CD4-positive, alpha-beta T cell (primary cell): ENCODE measurements at regions not wholly inside any gene's neighbourhood (a gene's known extent, or its start where the extent isn't known, plus 50 kb on each side); places are given as distances from the start of the nearest gene placed in this dataset.

Experiments used
- ATAC-seq: fragments of 200-7000 bp; cut with Tn5 transposase; one replicate; pipeline ENCODE4 v1.10.0; 2022; ENCODE audit warnings: mild to moderate bottlenecking; ENCODE audit not compliant: poor library complexity
- CTCF ChIA-PET: fragments of 350-600 bp; sonication (Branson Sonifier 250); formaldehyde crosslinking; loops from one replicate; lab custom pipeline; 2021; ENCODE audit warnings: antibody characterized with exemption, inconsistent platforms; lab: Charles Lee
- POLR2A ChIA-PET: fragments of 350-600 bp; sonication (Branson Sonifier 250); formaldehyde crosslinking; loops from one replicate; lab custom pipeline; 2021; ENCODE audit warnings: antibody characterized with exemption, inconsistent platforms; lab: Charles Lee
- DNase-seq, 14 experiments: peaks; one replicate each; pipeline ENCODE4 v3.0.0-alpha.2; 2013 to 2020; ENCODE audit warnings: mixed read lengths in 2 of 14
- H3K27ac ChIP-seq, 2 donors: one replicate each; pipeline versions ENCODE4 v1.5.1 to v1.7.0; 2013; ENCODE audit warnings: low read length in 2 of 2, low read depth in 1 of 2, mild to moderate bottlenecking in 1 of 2
- H3K27me3 ChIP-seq, 2 experiments: 1 replicate in 1 of 2; 2 replicates in 1 of 2; pipeline versions ENCODE4 v1.6.1 to v1.7.0; 2013; ENCODE audit warnings: low read length in 2 of 2, control low read depth in 1 of 2, mild to moderate bottlenecking in 1 of 2, moderate library complexity in 1 of 2; ENCODE audit not compliant: insufficient read depth in 2 of 2, control insufficient read depth in 1 of 2
- H3K36me3 ChIP-seq: one replicate; pipeline ENCODE4 v1.6.1; 2013; ENCODE audit warnings: low read length, control low read depth; ENCODE audit not compliant: insufficient read depth
- H3K4me1 ChIP-seq: one replicate; pipeline ENCODE4 v1.6.1; 2013; ENCODE audit warnings: low read length, control low read depth; ENCODE audit not compliant: insufficient read depth
- H3K4me3 ChIP-seq: one replicate; pipeline ENCODE4 v1.5.1; 2013; ENCODE audit warnings: mild to moderate bottlenecking, low read length, moderate library complexity
- H3K9me3 ChIP-seq, 2 experiments: 1 replicate in 1 of 2; 2 replicates in 1 of 2; pipeline versions ENCODE4 v1.6.1 to v1.7.0; 2013; ENCODE audit warnings: low read length in 2 of 2, mild to moderate bottlenecking in 2 of 2, control low read depth in 1 of 2, moderate library complexity in 1 of 2; ENCODE audit not compliant: control insufficient read depth in 1 of 2, insufficient read depth in 1 of 2
- H3K27ac Mint-ChIP-seq: one replicate; pipeline ENCODE4 v1.8.0; 2020; ENCODE audit warnings: mixed read lengths
- H3K27me3 Mint-ChIP-seq: one replicate; pipeline ENCODE4 v1.8.0; 2021; ENCODE audit warnings: mixed read lengths
- H3K36me3 Mint-ChIP-seq: one replicate; pipeline ENCODE4 v1.8.0; 2021; ENCODE audit warnings: low read depth, mixed read lengths
- H3K4me1 Mint-ChIP-seq: one replicate; pipeline ENCODE4 v1.8.0; 2021; ENCODE audit warnings: low read depth, mixed read lengths
- H3K4me3 Mint-ChIP-seq: one replicate; pipeline ENCODE4 v1.8.0; 2020; ENCODE audit warnings: mild to moderate bottlenecking, mixed read lengths
- H3K9me3 Mint-ChIP-seq: one replicate; pipeline ENCODE4 v1.8.0; 2020; ENCODE audit warnings: mixed read lengths
- intact Hi-C, 2 experiments: fragments of 100-400 bp; cut with DNase I in 1 of 2; cut with micrococcal nuclease in 1 of 2; formaldehyde crosslinking; loops; one replicate each; pipeline versions ENCODE4 v1.15.1 to v1.9.0; 2023 to 2025; cut with DNase I, micrococcal nuclease
- TF ChIP-seq, protein P1 (sequence below): fragments of 200-600 bp; IDR thresholded peaks from one replicate; pipeline ENCODE4 v1.8.0; 2022; ENCODE audit warnings: antibody characterized with exemption, mild to moderate bottlenecking

DNA sequence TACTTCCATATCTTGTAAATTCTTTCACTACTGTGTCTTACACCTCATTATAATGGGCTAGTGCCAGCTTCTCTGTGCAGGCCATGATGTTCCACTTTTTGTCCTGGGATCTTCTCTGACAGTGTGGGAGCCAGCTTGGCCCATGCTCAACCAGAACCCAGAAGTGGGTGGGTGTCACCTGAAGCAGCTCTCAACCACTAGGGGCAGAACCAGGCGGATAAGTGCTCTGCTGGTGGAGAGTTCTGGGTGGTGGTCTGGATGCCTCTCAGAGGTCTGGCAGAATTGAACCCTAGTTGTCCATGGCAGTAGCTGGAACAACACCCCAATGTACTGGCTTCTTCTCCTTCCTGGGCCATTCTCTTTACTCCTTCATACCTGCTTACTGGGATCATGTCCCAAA lies 254.1 kb upstream of the N4BP1 start:
- intact Hi-C loops: no loop called here
- Histone ChIP-seq H3K9me3 (peaks cover 0 to 21% of the 10 kb centered on the region in 2 experiments), H3K27me3 (no peaks in the 10 kb centered on the region), H3K4me3 (no peak overlapping the region), H3K36me3 (no peaks in the 10 kb centered on the region), H3K27ac (no peak overlapping the region), H3K4me1 (no peaks in the 10 kb centered on the region)
- DNase-seq (no peak), ATAC-seq (no peak)
- Mint-ChIP-seq H3K4me1 (no peaks in the 10 kb centered on the region), H3K27ac (no peak overlapping the region), H3K27me3 (no peaks in the 10 kb centered on the region), H3K4me3 (no peak overlapping the region), H3K9me3 (peaks cover 17% of the 10 kb centered on the region), H3K36me3 (no peaks in the 10 kb centered on the region)
- TF ChIP-seq, protein P1, sequence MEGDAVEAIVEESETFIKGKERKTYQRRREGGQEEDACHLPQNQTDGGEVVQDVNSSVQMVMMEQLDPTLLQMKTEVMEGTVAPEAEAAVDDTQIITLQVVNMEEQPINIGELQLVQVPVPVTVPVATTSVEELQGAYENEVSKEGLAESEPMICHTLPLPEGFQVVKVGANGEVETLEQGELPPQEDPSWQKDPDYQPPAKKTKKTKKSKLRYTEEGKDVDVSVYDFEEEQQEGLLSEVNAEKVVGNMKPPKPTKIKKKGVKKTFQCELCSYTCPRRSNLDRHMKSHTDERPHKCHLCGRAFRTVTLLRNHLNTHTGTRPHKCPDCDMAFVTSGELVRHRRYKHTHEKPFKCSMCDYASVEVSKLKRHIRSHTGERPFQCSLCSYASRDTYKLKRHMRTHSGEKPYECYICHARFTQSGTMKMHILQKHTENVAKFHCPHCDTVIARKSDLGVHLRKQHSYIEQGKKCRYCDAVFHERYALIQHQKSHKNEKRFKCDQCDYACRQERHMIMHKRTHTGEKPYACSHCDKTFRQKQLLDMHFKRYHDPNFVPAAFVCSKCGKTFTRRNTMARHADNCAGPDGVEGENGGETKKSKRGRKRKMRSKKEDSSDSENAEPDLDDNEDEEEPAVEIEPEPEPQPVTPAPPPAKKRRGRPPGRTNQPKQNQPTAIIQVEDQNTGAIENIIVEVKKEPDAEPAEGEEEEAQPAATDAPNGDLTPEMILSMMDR: no peak
- POLR2A ChIA-PET: no interaction called here
- CTCF ChIA-PET: no interaction called here

DNA sequence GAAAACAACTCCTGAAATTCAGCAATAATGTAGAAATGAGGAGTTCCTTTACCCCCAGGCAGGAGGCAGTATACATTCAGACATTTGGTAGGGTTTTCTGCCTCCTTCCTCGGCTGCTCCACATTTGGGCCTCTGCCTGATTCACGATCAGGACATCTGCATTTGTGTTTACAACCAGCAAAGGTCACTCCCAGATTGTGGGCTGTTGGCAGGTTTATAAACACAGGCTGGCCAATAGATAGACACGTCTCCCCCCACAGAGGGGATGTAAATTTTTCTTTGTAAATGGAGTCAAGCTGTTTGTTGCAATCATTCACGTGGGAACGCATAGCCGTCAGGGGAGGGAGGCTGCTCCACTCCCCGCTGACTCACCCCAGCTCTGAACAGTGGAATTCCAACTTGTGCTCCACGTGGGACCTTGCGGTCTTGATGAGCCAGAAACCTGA lies 252.1 kb upstream of the N4BP1 start:
- no peak overlapping the region for H3K4me3 ChIP-seq
- H3K27me3 Mint-ChIP-seq: no peaks in the 10 kb centered on the region
- no peaks in the 10 kb centered on the region for H3K4me1 ChIP-seq
- CTCF ChIA-PET: no interaction called here
- no peaks in the 10 kb centered on the region for H3K36me3 ChIP-seq
- H3K4me1 Mint-ChIP-seq: no peaks in the 10 kb centered on the region
- no peak for ATAC-seq
- TF ChIP-seq, protein P1: no peak
- no peaks in the 10 kb centered on the region for H3K27me3 ChIP-seq
- POLR2A ChIA-PET: no interaction called here
- peaks cover 11% of the 10 kb centered on the region for H3K9me3 Mint-ChIP-seq
- DNase-seq: no peak
- H3K27ac Mint-ChIP-seq: no peak overlapping the region
- H3K36me3 Mint-ChIP-seq: no peaks in the 10 kb centered on the region
- H3K4me3 Mint-ChIP-seq: no peak overlapping the region
- peaks cover 0 to 21% of the 10 kb centered on the region in 2 experiments for H3K9me3 ChIP-seq
- H3K27ac ChIP-seq: no peak overlapping the region
- intact Hi-C loops: no loop called here

DNA sequence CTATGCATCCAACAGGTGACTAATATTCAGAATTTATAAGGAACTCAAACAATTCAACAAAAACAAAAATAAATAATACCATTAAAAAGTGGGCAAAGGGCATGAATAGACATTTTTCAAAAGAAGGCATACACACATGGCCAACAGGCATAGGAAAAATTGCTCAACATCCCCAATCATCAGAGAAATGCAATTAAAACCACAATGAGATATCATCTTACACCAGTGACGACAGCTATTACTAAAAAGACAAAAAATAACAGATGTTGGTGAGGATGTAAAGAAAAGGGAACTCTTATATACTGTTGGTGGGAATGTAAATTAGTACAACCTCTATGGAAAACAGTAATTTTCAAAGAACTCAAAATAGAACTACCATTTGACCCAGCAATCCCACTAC lies 250.4 kb upstream of the N4BP1 start:
- H3K27me3 ChIP-seq: no peaks in the 10 kb centered on the region
- no peaks in the 10 kb centered on the region for H3K27me3 Mint-ChIP-seq
- no peaks in the 10 kb centered on the region for H3K36me3 ChIP-seq
- POLR2A ChIA-PET: no interaction called here
- H3K9me3 Mint-ChIP-seq: peaks cover 11% of the 10 kb centered on the region
- no peaks in the 10 kb centered on the region for H3K36me3 Mint-ChIP-seq
- CTCF ChIA-PET: no interaction called here
- H3K4me1 Mint-ChIP-seq: no peaks in the 10 kb centered on the region
- intact Hi-C loops: no loop called here
- peaks cover 0 to 17% of the 10 kb centered on the region in 2 experiments for H3K9me3 ChIP-seq
- H3K4me3 Mint-ChIP-seq: no peak overlapping the region
- DNase-seq (no peak), ATAC-seq (no peak)
- H3K4me1 ChIP-seq: no peaks in the 10 kb centered on the region
- TF ChIP-seq, protein P1: no peak
- H3K4me3 ChIP-seq: no peak overlapping the region
- H3K27ac Mint-ChIP-seq: no peak overlapping the region
- no peak overlapping the region for H3K27ac ChIP-seq
